A673 (cell line): ENCODE measurements at regions not wholly inside any gene's neighbourhood (a gene's known extent, or its start where the extent isn't known, plus 50 kb on each side); places are given as distances from the start of the nearest gene placed in this dataset.

Source experiments
- EZH2 ChIP-seq: fragments of 200-600 bp; sonication (generic); IDR thresholded peaks from 2 replicates; pipeline ENCODE4 v1.6.1; 2017; ENCODE audit warnings: borderline replicate concordance, low read depth, mild to moderate bottlenecking, mixed read lengths, antibody characterized with exemption, low read length; ENCODE audit not compliant: poor library complexity, severe bottlenecking
- TF ChIP-seq, protein P1 (sequence below): fragments of 300-800, 200-600 bp; sonication (generic); conservative IDR thresholded peaks from 2 replicates; pipeline ENCODE4 v1.5.1; 2017; ENCODE audit warnings: low read depth, mild to moderate bottlenecking, antibody characterized with exemption, low read length, moderate library complexity, mixed read lengths

DNA sequence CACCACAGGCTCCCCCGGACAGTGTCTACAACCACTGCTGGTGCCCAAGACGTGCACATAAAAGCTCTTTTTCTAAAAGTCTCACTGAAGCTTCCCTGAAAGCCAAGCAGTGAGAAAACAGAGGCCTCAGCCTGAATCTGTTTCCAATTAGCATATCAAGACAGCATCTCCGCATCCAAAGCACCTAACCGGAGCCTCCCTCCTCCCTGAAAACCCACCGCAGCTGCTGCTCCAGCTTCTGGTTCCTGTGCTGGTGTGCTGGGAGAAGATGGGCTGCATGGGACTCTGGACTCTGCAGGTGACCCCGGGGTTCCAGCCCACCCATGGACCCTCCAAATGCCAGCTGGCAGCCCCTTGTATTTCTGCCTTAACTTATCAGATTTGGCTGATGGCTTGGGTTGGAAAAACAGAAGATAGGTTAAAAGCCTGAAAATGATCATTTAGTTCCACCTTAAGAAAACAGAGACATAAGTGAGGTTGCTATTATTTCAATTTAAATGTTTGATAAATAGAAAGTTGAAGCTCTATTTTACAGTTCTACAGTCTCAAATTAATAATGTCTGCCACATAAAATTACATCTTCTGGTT lies 103.3 kb downstream of the TMEM18 start:
- TF ChIP-seq, protein P1, sequence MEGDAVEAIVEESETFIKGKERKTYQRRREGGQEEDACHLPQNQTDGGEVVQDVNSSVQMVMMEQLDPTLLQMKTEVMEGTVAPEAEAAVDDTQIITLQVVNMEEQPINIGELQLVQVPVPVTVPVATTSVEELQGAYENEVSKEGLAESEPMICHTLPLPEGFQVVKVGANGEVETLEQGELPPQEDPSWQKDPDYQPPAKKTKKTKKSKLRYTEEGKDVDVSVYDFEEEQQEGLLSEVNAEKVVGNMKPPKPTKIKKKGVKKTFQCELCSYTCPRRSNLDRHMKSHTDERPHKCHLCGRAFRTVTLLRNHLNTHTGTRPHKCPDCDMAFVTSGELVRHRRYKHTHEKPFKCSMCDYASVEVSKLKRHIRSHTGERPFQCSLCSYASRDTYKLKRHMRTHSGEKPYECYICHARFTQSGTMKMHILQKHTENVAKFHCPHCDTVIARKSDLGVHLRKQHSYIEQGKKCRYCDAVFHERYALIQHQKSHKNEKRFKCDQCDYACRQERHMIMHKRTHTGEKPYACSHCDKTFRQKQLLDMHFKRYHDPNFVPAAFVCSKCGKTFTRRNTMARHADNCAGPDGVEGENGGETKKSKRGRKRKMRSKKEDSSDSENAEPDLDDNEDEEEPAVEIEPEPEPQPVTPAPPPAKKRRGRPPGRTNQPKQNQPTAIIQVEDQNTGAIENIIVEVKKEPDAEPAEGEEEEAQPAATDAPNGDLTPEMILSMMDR, result no peak
- no peak for TF ChIP-seq EZH2
